HEK293 (cell line): ENCODE measurements at regions not wholly inside any gene's neighbourhood (a gene's known extent, or its start where the extent isn't known, plus 50 kb on each side); places are given as distances from the start of the nearest gene placed in this dataset.

Experiments used
- CTCF ChIA-PET: fragments of 350-600 bp; formaldehyde crosslinking; extraction: SDS; loops from one replicate; lab custom pipeline; 2021; ENCODE audit warnings: antibody characterized with exemption; lab: Yijun Ruan, JAX
- POLR2A ChIA-PET: fragments of 300-600 bp; formaldehyde crosslinking; extraction: SDS; loops from one replicate; lab custom pipeline; 2020; ENCODE audit warnings: antibody characterized with exemption, inconsistent platforms; lab: Yijun Ruan, JAX
- H3K27ac ChIP-seq: fragments of 200-500 bp; sonication (Bioruptor generic); 2 replicates; pipeline ENCODE4 v1.5.1; 2014; ENCODE audit warnings: low read depth, low read length, control low read depth, inconsistent platforms; ENCODE audit errors: extremely low read depth
- H3K36me3 ChIP-seq, 2 experiments: fragments of 200-500 bp in 1 of 2; sonication (Bioruptor generic) in 1 of 2; 1 replicate in 1 of 2; 2 replicates in 1 of 2; pipeline ENCODE4 v1.5.1; 2014 to 2017; ENCODE audit warnings: inconsistent platforms in 2 of 2, low read length in 2 of 2; ENCODE audit not compliant: control insufficient read depth in 2 of 2, insufficient read depth in 1 of 2
- H3K4me1 ChIP-seq: fragments of 200-500 bp; sonication (Bioruptor generic); 2 replicates; pipeline ENCODE4 v1.5.1; 2014; ENCODE audit warnings: mild to moderate bottlenecking, low read length, inconsistent platforms; ENCODE audit not compliant: control insufficient read depth, insufficient read depth
- H3K4me3 ChIP-seq: 2 replicates; pipeline ENCODE4 v1.5.1; 2011; ENCODE audit warnings: low read depth, mild to moderate bottlenecking, control low read depth, low read length, moderate library complexity
- H3K9me3 ChIP-seq: fragments of 200-500 bp; sonication (Bioruptor generic); 2 replicates; pipeline ENCODE4 v1.5.1; 2014; ENCODE audit warnings: low read depth, low read length, inconsistent platforms; ENCODE audit not compliant: control insufficient read depth, insufficient read depth
- BCL6B ChIP-seq: fragments of 450-650 bp; formaldehyde crosslinking; IDR thresholded peaks from 2 replicates; pipeline ENCODE4 v1.5.1; 2017; ENCODE audit warnings: missing biosample characterization, missing genetic modification characterization
- GFI1B ChIP-seq: fragments of 450-650 bp; formaldehyde crosslinking; IDR thresholded peaks from 2 replicates; pipeline ENCODE4 v1.5.1; 2016; ENCODE audit warnings: missing biosample characterization, missing genetic modification characterization
- HIC1 ChIP-seq: fragments of 450-650 bp; formaldehyde crosslinking; IDR thresholded peaks from 2 replicates; pipeline ENCODE4 v1.5.1; 2016; ENCODE audit warnings: missing biosample characterization, missing genetic modification characterization
- MYNN ChIP-seq: fragments of 450-650 bp; formaldehyde crosslinking; IDR thresholded peaks from 2 replicates; pipeline ENCODE4 v1.5.1; 2016; ENCODE audit warnings: missing biosample characterization, missing genetic modification characterization, borderline replicate concordance
- OVOL3 ChIP-seq: fragments of 450-650 bp; formaldehyde crosslinking; IDR thresholded peaks from 2 replicates; pipeline ENCODE4 v1.5.1; 2016; ENCODE audit warnings: missing biosample characterization, missing genetic modification characterization
- SETDB1 ChIP-seq: IDR thresholded peaks from one replicate; pipeline ENCODE4 v1.6.1; 2017; ENCODE audit warnings: mild to moderate bottlenecking, low read length, moderate library complexity, mixed read lengths; ENCODE audit not compliant: insufficient read length
- TCF7L2 ChIP-seq: IDR thresholded peaks from 2 replicates; pipeline ENCODE4 v1.6.1; 2011; ENCODE audit warnings: low read depth, mild to moderate bottlenecking, inconsistent platforms, low read length, moderate library complexity, borderline replicate concordance
- ZBTB21 ChIP-seq: fragments of 450-650 bp; formaldehyde crosslinking; IDR thresholded peaks from 2 replicates; pipeline ENCODE4 v1.5.1; 2017; ENCODE audit warnings: missing biosample characterization, missing genetic modification characterization
- ZEB2 ChIP-seq: fragments of 450-650 bp; formaldehyde crosslinking; IDR thresholded peaks from 2 replicates; pipeline ENCODE4 v1.5.1; 2016; ENCODE audit warnings: missing biosample characterization, missing genetic modification characterization
- ZNF10 ChIP-seq: fragments of 450-650 bp; formaldehyde crosslinking; IDR thresholded peaks from 2 replicates; pipeline ENCODE4 v1.5.1; 2017; ENCODE audit warnings: missing biosample characterization, missing genetic modification characterization
- ZNF121 ChIP-seq: fragments of 450-650 bp; formaldehyde crosslinking; IDR thresholded peaks from 2 replicates; pipeline ENCODE4 v1.5.1; 2016; ENCODE audit warnings: missing biosample characterization, missing genetic modification characterization
- ZNF248 ChIP-seq: fragments of 450-650 bp; formaldehyde crosslinking; IDR thresholded peaks from 2 replicates; pipeline ENCODE4 v1.5.1; 2017; ENCODE audit warnings: missing biosample characterization, missing genetic modification characterization
- ZNF302 ChIP-seq: fragments of 450-650 bp; formaldehyde crosslinking; IDR thresholded peaks from 2 replicates; pipeline ENCODE4 v1.5.1; 2016; ENCODE audit warnings: missing biosample characterization, missing genetic modification characterization, low read depth
- ZNF354C ChIP-seq: fragments of 450-650 bp; formaldehyde crosslinking; IDR thresholded peaks from 2 replicates; pipeline ENCODE4 v1.5.1; 2016; ENCODE audit warnings: missing biosample characterization, missing genetic modification characterization, low read depth, borderline replicate concordance
- ZNF398 ChIP-seq: fragments of 450-650 bp; formaldehyde crosslinking; IDR thresholded peaks from 2 replicates; pipeline ENCODE4 v1.5.1; 2017; ENCODE audit warnings: missing biosample characterization, missing genetic modification characterization
- ZNF404 ChIP-seq: fragments of 450-650 bp; formaldehyde crosslinking; IDR thresholded peaks from 2 replicates; pipeline ENCODE4 v1.5.1; 2017; ENCODE audit warnings: missing biosample characterization, missing genetic modification characterization
- ZNF416 ChIP-seq: fragments of 450-650 bp; formaldehyde crosslinking; IDR thresholded peaks from 2 replicates; pipeline ENCODE4 v1.5.1; 2016; ENCODE audit warnings: missing biosample characterization, missing genetic modification characterization
- ZNF514 ChIP-seq: fragments of 450-650 bp; formaldehyde crosslinking; IDR thresholded peaks from 2 replicates; pipeline ENCODE4 v1.5.1; 2016; ENCODE audit warnings: missing biosample characterization, missing genetic modification characterization
- ZNF571 ChIP-seq: fragments of 450-650 bp; formaldehyde crosslinking; IDR thresholded peaks from 2 replicates; pipeline ENCODE4 v1.5.0; 2017; ENCODE audit warnings: missing biosample characterization, missing genetic modification characterization
- ZNF580 ChIP-seq: fragments of 450-650 bp; formaldehyde crosslinking; IDR thresholded peaks from 2 replicates; pipeline ENCODE4 v1.5.1; 2016; ENCODE audit warnings: missing biosample characterization, missing genetic modification characterization
- ZNF707 ChIP-seq: fragments of 450-650 bp; formaldehyde crosslinking; IDR thresholded peaks from 2 replicates; pipeline ENCODE4 v1.5.1; 2016; ENCODE audit warnings: missing biosample characterization, missing genetic modification characterization
- ZNF776 ChIP-seq: fragments of 450-650 bp; formaldehyde crosslinking; IDR thresholded peaks from 2 replicates; pipeline ENCODE4 v1.5.0; 2017; ENCODE audit warnings: missing biosample characterization, missing genetic modification characterization, borderline replicate concordance
- ZNF837 ChIP-seq: fragments of 450-650 bp; formaldehyde crosslinking; IDR thresholded peaks from 2 replicates; pipeline ENCODE4 v1.5.1; 2016; ENCODE audit warnings: missing biosample characterization, missing genetic modification characterization
- TF ChIP-seq, protein P1 (sequence below): fragments of 450-650 bp; formaldehyde crosslinking; conservative IDR thresholded peaks from 2 replicates; pipeline ENCODE4 v1.5.1; 2016; ENCODE audit warnings: low read depth, missing biosample characterization, missing genetic modification characterization
- TF ChIP-seq, protein P2 (sequence below): fragments of 450-650 bp; formaldehyde crosslinking; IDR thresholded peaks from 2 replicates; pipeline ENCODE4 v1.5.1; 2016; ENCODE audit warnings: missing biosample characterization, missing genetic modification characterization, low read depth

- H3K9me3 ChIP-seq = no peaks in the 10 kb centered on the region
- no peaks in the 10 kb centered on the region for H3K4me1 ChIP-seq
- no peak overlapping the region for H3K27ac ChIP-seq
- POLR2A ChIA-PET = no interaction called here
- TF ChIP-seq ZNF416 (tag by site-specific recombination) (no peak), ZNF707 (tag by site-specific recombination) (no peak), ZNF776 (tag by site-specific recombination) (no peak), ZBTB21 (tag by site-specific recombination) (no peak), GFI1B (no peak), ZNF121 (tag by site-specific recombination) (no peak), ZNF248 (tag by site-specific recombination) (no peak), ZNF302 (tag by site-specific recombination) (no peak), ZNF404 (tag by site-specific recombination) (no peak), ZNF354C (tag by site-specific recombination) (no peak), ZNF580 (tag by site-specific recombination) (no peak), SETDB1 (no peak), BCL6B (tag by site-specific recombination) (no peak), MYNN (no peak)
- CTCF ChIA-PET = no interaction called here
- no peak overlapping the region for H3K4me3 ChIP-seq
- no peaks in the 10 kb centered on the region for H3K36me3 ChIP-seq
Measured at GRCh38 chr19:57016491-57016890, 103.3 kb upstream of the USP29 start.

- Histone ChIP-seq H3K9me3 (no peaks in the 10 kb centered on the region; the same call in 1 of the 2 replicates), H3K4me3 (no peak overlapping the region), H3K27ac (no peak overlapping the region), H3K36me3 (no peaks in the 10 kb centered on the region), H3K4me1 (no peaks in the 10 kb centered on the region)
- ChIA-PET POLR2A (no interaction called here), CTCF (no interaction called here)
- TF ChIP-seq TCF7L2 (no peak), ZNF404 (tag by site-specific recombination) (no peak), ZNF837 (tag by site-specific recombination) (no peak), ZNF10 (tag by site-specific recombination) (no peak), ZEB2 (tag by site-specific recombination) (no peak), HIC1 (tag by site-specific recombination) (no peak), ZNF514 (no peak), ZNF398 (no peak), ZNF571 (no peak), OVOL3 (tag by site-specific recombination) (no peak)
- TF ChIP-seq, protein P1, sequence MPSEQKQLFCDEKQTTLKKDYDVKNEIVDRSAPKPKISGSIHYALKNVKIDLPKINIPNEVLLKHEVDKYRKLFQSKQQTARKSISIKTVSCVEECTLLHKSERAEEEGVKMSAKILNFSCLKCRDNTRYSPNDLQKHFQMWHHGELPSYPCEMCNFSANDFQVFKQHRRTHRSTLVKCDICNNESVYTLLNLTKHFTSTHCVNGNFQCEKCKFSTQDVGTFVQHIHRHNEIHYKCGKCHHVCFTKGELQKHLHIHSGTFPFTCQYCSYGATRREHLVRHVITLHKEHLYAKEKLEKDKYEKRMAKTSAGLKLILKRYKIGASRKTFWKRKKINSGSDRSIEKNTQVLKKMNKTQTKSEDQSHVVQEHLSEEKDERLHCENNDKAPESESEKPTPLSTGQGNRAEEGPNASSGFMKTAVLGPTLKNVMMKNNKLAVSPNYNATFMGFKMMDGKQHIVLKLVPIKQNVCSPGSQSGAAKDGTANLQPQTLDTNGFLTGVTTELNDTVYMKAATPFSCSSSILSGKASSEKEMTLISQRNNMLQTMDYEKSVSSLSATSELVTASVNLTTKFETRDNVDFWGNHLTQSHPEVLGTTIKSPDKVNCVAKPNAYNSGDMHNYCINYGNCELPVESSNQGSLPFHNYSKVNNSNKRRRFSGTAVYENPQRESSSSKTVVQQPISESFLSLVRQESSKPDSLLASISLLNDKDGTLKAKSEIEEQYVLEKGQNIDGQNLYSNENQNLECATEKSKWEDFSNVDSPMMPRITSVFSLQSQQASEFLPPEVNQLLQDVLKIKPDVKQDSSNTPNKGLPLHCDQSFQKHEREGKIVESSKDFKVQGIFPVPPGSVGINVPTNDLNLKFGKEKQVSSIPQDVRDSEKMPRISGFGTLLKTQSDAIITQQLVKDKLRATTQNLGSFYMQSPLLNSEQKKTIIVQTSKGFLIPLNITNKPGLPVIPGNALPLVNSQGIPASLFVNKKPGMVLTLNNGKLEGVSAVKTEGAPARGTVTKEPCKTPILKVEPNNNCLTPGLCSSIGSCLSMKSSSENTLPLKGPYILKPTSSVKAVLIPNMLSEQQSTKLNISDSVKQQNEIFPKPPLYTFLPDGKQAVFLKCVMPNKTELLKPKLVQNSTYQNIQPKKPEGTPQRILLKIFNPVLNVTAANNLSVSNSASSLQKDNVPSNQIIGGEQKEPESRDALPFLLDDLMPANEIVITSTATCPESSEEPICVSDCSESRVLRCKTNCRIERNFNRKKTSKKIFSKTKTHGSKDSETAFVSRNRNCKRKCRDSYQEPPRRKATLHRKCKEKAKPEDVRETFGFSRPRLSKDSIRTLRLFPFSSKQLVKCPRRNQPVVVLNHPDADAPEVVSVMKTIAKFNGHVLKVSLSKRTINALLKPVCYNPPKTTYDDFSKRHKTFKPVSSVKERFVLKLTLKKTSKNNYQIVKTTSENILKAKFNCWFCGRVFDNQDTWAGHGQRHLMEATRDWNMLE (tag by site-specific recombination) = no peak
- TF ChIP-seq, protein P2, sequence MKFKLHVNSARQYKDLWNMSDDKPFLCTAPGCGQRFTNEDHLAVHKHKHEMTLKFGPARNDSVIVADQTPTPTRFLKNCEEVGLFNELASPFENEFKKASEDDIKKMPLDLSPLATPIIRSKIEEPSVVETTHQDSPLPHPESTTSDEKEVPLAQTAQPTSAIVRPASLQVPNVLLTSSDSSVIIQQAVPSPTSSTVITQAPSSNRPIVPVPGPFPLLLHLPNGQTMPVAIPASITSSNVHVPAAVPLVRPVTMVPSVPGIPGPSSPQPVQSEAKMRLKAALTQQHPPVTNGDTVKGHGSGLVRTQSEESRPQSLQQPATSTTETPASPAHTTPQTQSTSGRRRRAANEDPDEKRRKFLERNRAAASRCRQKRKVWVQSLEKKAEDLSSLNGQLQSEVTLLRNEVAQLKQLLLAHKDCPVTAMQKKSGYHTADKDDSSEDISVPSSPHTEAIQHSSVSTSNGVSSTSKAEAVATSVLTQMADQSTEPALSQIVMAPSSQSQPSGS (tag by site-specific recombination) = no peak
Measured at GRCh38 chr19:57025491-57025890, 94.3 kb upstream of the USP29 start.
